ENCODE measurements at regions not wholly inside any gene's neighbourhood (a gene's known extent, or its start where the extent isn't known, plus 50 kb on each side); places are given as distances from the start of the nearest gene placed in this dataset.
A peak's percentile ranks its signal among the peaks of the same experiment; 100 is the strongest.

GRCh38 chr16:85561248-85562092, 51.7 kb upstream of the GSE1 start:
- Histone ChIP-seq H3K4me3 (no peak overlapping the region), H3K9me3 (no peaks in the 10 kb centered on the region), H3K27ac (peak overlapping the region in 1 of 2 donors; percentile 68), H3K27me3 (no peaks in the 10 kb centered on the region), H3K4me1 (peaks cover 53% of the 10 kb centered on the region), H3K36me3 (ENCODE audit: low read depth, missing control alignments) (no peaks in the 10 kb centered on the region)
- peak; percentile 69 for DNase-seq
- intact Hi-C loops (cut with DNase I; ENCODE audit: low total_unique reads), result no loop called here
- 62 to 92% methylated on average over 14 to 24 of the region's 24 CpGs for WGBS, 2 donors
- no peak for TF ChIP-seq CTCF (IDR thresholded peaks at IDR 0.05)
- TF ChIP-seq POLR2A (IDR thresholded peaks at IDR 0.05), result no peak

GRCh38 chr16:85562093-85562786, 50.9 kb upstream of the GSE1 start:
- Histone ChIP-seq H3K27me3 (no peaks in the 10 kb centered on the region), H3K27ac (peak overlapping the region; percentile 13 to 68), H3K4me1 (peaks cover 47% of the 10 kb centered on the region), H3K4me3 (no peak overlapping the region), H3K36me3 (ENCODE audit: low read depth, missing control alignments) (no peaks in the 10 kb centered on the region), H3K9me3 (no peaks in the 10 kb centered on the region)
- TF ChIP-seq POLR2A (IDR thresholded peaks at IDR 0.05), result no peak
- no peak for TF ChIP-seq CTCF (IDR thresholded peaks at IDR 0.05)
- intact Hi-C loops (cut with DNase I; ENCODE audit: low total_unique reads), result no loop called here
- no peak for DNase-seq
- WGBS, 2 donors, result 63 to 68% methylated on average over 12 to 19 of the region's 19 CpGs

GRCh38 chr16:85563034-85563433, 50.1 kb upstream of the GSE1 start:
- H3K27ac ChIP-seq, result peak overlapping the region; percentile 55 to 68

More at GRCh38 chr16:85563034-85563433, 50.1 kb upstream of the GSE1 start:
- intact Hi-C loops (cut with DNase I; ENCODE audit: low total_unique reads), result no loop called here
- Histone ChIP-seq H3K27me3 (no peaks in the 10 kb centered on the region), H3K36me3 (ENCODE audit: low read depth, missing control alignments) (no peaks in the 10 kb centered on the region), H3K4me1 (peaks cover 39% of the 10 kb centered on the region), H3K9me3 (no peaks in the 10 kb centered on the region), H3K4me3 (no peak overlapping the region)
- WGBS, 2 donors, result 71 to 85% methylated on average over 8 of the region's 8 CpGs
- no peak for DNase-seq
- TF ChIP-seq POLR2A (IDR thresholded peaks at IDR 0.05) (no peak), CTCF (IDR thresholded peaks at IDR 0.05) (no peak)

Small RNAs in the stretch of these regions (microRNA-seq; reads per million reads assigned to microRNA genes)
- 0 reads per million in 2 donors for gene MIR5093 (ENCODE audit: borderline number of aligned reads in 2 of 2, borderline replicate concordance in 1 of 2)

Small RNAs in the stretch of these regions (small RNA-seq; reads per million reads assigned to genes)
- gene COX6CP16, result 0 reads per million in 2 donors
- 0 to 0.09 reads per million in 2 donors for gene MIR5093
